ENCODE measurements at regions not wholly inside any gene's neighbourhood (a gene's known extent, or its start where the extent isn't known, plus 50 kb on each side); places are given as distances from the start of the nearest gene placed in this dataset.

DNA sequence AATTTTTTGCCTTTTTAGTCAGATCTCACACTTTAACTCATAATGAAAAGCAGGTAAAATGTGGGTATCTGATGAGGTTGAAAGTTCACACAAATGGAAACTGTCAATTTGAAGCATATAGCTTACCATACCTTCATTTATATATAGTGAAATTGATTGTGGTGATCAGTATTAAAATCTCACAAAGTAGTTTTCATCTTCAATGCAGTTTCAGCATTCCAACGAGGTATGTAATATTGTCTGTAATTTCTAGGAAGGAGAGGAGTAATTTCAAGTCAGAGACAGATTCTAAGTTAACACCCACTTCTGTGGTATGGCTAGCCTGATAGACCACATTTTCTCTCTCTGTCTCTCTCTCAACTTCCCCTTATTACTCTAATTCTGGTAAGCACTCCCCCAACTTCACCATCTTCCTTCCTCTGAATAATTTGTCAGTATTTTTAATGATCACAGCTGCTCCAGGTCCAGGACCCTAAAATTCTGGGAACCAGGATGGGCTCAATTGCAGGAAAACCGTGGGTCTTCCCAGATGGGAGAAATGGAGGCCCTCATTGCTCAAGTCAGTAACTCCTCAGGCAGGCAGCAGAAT, 455.7 kb downstream of the FGF9 start:
- DNase-seq: no peak

DNA sequence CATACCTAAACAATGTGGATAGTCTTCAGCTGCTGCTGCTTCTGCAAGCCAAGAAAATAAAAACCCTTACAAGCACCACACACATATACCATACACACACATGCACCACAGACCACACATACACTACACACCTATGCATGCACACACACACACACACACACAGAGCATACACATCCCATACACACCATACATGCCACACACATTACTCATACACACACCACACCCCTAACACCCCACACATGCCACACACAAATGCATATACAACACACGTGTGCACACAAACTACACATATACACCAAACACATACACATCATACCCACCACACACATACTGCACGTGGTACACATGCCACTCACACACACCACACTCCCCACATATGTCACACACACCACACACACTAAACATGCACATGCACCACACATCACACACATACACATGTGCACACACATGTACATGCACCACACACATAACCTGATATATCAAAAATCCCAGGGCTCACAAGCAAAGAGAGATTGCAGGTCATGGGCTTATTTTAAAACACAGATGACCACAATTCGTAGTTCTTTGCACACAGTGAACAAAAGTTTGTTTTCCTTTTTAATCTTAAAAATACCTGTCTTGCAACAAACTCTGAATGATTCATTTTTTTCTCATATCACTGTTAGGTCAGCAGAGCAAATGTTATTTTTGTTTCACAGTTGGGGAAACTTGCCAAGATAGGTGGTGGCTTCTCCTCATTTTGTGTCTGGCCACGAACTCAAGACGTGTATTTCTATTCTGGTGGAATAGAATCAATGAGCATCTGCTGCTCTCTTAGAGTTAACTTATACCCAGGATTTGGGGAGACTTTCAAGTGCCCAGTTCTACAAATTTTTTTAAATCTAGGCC, 456.6 kb downstream of the FGF9 start:
- DNase-seq: no peak

DNA sequence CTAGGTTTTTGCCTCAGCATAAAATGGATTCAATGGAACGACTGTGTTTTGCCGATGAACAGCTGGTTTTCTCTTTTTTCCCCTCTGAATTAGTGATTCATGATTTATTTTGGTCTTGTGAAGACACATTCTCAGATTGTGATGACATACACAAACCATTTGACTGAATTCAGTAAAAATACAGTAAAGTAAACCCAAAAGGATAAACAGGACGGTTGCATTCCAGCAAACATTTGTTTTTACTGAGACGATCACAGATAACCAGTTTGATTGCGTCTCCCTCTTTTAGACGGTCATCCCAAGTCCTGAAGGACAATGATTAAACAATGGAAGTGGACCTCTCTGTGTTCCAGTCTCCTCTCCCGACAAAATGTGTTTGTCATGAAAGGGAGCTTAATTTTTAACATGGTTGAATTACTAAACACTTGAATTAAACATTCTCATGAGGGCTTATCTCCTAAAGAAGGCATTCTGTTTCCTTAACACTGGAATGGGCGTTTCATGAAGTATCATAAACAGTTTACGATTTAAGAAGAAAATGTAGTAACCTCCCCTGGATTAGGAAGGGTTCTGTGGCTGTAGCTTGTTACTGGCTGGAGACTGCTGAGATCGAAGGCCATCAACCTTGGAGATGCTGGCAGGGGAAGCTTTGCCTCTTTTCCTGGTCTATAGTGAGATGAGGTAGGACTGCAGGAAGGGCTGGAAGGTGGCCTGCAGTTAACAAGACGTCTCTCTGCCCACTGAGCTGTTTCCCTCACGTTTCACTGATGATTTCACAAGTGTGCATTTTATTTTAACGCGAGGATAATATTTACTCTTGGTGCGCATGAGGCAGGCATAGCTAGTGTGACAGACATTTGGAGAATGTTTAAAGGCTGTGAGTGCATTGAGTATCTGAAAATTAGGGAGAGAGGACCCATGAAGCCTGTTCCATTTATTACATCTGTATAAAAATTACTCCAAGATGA, 457.9 kb downstream of the FGF9 start:
- DNase-seq: no peak

DNA sequence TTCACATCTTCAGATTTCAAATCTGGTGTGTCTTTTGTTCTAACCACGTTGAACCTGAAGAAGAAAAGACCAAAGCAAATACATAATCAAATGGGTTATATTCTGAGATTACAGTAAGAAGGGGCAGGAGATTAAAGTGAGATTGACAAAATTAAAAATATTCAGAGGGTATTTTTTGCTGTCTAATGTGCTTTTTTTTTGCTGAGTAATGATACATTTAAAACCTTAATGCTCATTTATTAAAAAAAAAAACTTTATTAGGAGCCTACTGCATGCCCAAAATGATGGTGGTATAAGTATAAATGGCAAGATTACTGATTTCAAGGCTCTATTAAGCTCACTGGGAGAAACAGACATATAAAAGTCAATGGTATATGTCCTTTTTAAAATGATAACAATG, 459.4 kb downstream of the FGF9 start:
- no peak for DNase-seq

DNA sequence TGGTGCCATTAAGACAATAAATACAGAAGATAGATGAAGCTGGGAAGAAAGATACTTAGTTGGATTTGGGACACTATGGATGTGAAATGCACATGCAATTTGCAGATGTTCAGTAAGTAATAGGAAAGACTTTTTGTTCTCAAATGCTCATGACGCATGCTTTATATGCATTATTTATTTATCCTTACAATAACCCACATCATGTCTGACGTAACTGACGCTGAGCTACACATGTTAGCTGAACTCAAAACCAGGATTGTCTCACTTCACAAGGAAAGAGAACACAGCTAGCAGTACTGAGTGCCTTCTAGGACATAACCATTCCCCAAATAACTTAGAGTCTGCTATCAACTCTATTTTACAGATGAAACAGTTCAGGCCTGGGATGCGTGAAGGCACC, 463.4 kb downstream of the FGF9 start:
- no peak for DNase-seq

DNA sequence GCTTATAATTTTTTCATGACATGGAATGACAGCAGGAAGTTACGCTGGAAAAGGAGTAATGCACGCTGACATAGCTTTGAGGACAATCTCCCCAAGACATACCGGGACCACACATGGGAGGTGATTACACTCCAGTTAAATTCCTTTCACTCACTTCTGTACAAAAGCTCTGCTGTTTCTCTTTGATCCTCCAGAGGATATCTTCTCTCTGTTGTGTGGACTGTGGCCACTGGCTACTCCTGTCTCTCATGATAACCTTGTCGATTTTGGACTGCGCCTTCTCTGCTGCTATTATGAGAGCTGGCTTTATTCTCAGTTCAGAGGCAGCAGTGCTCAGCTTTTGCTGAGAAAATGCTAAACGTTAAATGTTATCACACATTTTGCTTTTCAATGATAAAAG, 464.6 kb downstream of the FGF9 start:
- no peak for DNase-seq

DNA sequence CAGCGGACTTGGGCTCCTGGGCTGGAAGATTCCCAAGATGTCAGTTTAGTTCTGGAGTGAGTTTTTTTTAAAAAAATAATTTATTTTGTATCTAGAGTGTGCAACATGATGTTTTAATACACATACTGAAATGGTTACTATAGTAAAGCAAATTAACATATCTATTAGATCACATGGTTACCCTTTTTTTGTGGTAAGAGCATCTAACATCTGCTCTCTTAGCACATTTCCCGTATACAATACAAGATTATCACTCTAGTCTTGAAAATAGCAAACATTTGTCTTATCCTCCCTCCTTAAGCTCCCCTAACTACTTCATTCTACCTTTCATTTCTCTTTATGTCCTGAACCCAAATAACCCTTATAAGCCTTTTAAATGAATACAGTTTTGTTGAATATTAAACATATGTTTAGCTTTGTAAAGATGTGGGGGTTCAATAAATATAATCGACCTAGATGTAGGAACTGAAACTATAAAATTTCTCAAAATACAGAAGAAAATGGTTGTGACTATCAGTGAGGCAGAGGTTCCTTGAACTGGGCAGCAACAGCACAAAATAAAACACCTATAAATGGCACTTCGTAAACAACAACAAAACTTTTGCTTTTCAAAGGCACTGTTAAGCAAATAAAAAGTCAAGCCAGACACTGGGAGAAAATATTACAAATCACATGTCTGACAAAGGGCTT, 466.6 kb downstream of the FGF9 start:
- DNase-seq: no peak

DNA sequence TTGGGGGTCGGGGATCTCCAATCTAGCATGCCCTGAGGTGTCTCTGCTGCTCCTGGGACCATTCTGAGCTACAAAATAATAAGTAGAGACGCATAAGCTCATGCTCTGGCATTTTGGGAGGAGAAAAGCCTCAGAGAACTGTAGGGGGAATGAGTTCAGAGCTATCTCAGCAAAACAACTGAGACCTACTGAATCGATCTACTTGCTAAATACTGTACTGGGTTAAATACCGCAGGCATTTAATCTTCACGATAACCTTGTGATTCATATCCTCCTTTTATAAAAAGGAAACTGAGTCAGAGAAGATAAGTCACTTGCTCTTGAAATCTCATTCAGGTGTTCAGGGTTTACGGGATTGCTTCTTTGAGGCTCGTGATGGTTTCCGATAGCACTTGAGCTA, 468.1 kb downstream of the FGF9 start:
- DNase-seq: no peak

DNA sequence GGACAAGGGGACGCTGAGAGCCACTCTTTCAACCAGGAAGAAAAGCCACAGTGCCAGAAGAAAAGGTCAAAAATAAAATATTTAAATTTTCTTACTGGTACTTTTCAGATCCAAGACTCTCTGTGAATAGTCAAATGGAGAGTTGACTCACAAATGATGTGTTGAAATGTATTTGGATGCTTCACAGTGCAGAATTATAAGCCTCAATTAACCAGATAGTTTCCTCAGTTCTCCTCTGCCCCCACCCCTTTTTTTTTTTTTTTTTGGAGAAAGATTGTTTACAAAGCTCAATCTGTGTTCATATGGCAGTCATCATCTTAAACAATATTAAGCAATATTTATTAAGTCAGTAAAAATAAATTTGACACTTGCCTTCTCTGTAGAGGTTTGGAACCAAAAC, 470.8 kb downstream of the FGF9 start:
- no peak for DNase-seq

DNA sequence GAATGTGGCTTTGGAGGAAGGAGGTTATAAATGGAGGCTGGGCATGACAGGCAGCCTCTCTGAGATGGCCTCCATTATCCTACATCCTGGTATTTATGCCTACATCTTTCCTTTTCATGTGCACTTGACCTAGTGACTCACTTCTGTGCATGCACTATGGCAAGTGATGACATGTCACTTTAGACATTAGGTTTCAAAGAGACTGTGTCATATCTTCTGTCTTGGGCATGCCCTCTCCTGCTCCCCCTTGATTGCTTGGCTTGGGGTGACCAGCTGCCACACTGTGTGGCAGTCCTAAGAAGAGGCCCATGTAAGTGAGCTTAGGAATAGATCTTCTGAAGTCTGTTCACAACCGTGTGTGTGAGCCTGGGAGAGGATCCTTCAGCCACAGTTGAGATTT, 472.8 kb downstream of the FGF9 start:
- DNase-seq: no peak

DNA sequence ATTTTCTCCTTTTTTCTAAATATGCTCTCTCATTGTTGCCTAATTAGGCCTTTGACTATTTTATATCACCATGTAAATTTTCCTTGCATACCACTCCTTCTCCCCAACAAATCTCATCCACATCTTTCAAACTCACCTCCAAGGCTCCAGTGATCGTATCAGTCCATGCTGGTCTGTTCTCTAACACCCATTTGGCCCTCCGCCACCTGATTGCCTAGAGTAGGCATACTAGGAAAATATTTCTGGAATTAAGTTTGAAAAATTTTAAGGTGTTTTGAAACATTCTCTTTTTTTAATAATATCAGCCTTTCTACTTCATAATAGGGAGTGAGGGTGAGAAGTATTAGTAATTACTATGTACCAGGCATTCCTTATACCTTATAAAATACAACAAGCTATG, 473.9 kb downstream of the FGF9 start:
- DNase-seq: no peak

DNA sequence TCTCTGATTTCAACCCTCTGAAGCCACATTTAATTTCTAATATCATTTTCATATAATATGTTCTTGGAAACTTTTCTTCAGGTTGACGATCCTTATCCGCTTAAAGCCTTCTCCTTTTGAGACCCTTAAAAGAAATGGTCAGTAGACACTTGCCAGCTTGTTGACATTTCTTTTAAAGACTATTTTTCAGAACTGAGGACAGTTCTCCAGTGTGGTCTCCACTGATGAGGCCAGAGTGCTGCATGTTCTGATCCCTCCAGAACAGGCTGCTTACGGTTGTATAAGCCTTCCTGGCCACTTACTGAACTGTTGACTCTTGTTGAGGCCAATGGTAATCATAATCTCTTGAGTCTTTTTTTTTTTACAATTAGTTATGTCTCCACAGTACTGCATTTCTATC, 477.3 kb downstream of the FGF9 start:
- no peak for DNase-seq

DNA sequence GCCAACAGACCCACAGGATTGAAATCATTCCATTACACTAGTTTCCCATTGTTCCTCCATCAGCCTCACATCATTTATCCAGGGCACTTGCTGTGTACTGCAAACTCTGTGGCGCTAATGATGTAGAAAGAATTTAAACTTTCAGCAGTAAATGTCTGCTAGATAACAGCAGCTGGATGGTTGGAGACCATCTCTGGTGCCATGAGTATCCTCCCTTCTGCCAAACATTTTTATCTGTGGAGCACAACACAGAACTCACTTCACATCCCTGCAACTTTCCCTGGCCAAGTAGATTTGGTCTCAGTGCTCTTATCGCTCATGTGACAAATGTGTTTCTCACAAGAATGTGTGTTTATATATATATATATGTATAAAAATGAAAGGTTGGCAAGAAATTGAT, 481.9 kb downstream of the FGF9 start:
- no peak for DNase-seq

DNA sequence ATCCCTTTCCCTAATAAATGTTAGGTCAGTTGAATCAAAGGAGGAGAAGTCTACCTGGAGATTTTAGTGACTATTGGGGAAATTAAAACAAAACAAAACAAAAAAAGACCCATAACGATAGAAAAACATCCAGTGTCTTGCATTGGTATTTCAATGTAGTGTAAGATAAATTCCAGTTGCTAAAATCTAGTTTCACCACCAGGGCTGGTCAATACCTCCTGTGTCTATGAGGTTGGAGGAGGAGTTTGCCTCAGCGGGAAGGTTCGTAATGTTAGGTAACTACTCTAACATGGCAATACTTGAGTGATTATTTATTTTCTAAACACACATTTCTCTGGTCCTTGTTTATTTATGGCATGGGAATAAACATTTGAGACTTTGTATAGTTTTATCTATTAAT, 483.2 kb downstream of the FGF9 start:
- no peak for DNase-seq

DNA sequence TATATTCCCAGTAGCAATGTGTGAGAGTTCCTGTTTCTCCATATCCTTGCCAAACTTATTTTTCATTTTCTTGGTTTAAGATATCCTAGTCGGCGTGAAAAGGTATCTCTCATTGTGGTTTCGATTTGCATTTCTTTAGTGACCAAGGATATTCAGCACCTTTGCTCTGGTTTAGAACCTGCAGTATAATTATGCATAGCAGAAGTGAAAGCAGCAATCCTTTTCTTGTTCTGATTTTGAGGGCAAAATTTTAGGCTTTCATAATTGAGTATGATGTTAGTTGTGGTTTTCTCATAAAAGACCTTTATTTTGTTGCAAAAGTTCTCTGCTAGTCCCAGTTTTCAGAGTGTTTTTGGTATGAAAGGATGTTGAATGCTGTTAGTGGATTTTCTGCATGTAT, 491.0 kb downstream of the FGF9 start:
- no peak for DNase-seq

DNA sequence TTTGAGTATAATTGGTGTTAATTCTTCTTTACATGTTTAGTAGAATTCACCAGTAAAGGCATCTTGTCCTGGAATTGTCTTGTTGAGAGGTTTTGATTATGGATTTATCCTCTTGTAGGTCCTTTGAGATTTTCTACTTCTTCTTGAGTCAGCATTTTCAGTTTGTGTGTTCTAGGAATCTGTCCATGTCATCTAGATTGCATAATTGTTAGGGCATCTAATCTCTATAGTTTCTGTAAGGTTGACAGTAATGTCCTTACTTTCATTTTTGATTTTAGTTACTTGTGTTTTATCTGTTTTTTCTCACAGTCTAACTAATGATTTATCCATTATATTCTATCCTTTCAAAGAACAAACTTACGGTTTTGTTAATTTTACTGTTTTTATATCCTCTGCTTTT, 492.0 kb downstream of the FGF9 start:
- no peak for DNase-seq

DNA sequence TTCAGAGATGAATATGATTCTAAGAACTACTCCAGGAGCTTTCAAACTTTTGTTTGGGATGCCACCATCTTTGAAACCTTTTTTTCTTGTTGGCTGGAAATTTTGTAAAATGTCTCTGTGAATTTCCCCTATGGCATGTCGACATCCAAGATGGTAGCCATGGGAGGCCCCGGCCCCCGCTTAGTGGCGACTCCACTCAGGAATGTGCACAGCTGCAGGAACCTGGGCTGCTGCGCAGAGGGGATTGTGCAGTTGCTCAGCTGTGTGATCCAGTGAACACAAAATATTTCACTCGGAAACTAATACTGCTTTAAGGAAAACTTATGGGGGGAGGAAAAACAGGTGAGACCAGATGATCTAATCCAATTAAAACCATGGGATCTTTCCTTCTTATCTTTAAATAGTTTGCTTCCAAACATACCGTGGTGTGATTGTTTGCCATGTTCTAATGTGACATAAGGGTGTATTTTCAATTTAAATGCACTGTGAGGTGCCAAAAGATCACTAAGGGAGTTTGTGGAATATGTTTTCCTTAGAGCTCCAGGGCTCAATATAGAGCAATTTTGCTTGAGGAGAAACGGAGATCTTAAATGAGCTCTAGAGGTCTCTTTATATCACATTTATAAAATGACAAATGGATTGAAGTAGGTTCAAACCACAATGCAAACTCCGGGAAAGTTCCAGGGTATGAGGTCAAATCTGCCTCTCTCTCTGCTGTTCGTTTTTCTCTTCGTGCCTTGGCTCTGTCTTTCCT, 497.7 kb downstream of the FGF9 start:
- no peak for DNase-seq

DNA sequence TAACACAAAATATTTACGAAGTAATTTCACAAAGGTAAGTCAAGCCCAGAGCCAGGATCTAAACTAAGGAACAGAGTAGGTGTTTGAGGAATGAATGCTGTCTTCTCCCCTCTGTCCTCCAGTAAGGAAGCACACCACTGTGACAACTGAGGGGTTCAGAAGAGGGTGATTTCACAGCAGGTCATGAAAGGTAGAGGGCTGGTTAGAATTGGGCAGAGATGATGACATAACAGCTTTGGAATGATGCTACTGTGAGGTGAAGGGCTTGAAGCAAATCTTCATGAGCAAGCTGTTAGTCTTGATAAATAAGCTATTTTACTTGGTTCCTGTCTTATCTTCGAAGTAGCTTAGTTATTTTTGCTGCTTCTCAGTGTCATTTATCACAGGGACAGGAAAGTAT, 498.6 kb downstream of the FGF9 start:
- no peak for DNase-seq

DNA sequence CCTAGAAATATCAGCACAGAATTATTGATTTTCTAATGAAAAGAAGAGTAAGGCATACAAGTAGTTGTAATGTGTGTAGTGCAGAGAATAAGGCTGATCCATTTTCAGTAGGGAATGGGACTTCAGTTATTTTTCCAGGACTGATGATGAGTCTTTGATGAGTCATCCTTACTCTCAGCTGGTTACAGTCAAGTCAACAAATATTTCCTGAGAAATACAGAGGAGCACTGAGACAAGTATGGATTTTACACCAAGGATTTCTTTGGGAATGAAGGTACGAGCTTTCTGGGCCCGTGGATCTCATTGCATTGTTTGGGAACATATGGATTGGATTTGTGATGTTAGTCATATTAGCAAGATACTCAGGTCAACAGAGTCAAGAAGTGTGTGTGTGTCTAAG, 502.7 kb downstream of the FGF9 start:
- no peak for DNase-seq

DNA sequence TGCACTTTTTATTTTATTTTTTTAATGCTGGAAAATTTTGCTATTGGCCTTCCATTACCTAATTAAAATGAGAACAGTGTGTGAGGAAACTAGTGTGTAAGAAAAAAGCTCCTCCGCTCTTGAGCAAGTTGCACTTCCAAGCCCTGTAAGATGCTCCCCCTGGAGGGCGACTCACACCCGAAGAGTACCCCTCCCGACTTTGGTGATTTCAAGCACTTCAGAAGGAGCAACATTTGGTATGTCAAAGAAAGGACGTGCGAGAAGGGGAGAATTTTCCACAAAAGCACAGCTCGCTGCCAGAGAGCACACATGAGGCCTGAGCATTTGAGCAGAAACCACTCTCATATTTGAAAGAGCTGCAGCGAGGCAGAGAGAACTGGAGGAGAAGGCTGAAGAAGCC, 504.4 kb downstream of the FGF9 start:
- no peak for DNase-seq

DNA sequence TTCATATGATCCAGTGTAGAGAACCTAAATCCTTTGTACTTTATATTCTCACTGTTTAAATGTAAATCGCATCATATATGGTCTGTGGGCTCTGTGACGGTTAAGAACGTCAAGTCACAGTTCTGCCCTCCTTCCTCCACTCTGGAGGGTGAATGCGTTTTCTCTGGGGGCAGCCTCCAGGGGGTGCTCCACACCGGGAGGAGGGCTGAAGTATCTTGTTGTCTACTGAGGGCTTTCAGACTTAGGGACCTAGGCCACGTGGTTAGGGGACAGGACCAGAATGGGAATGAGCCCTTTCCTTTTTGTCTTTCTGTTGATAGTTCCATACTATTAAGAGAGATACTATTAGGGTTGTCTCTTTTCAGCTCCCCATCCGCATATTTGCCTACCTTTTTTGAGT, 504.9 kb downstream of the FGF9 start:
- DNase-seq: no peak

All from nucleus accumbens (tissue), 56 donors.